Vagina (tissue), 2 donors: ENCODE measurements at regions not wholly inside any gene's neighbourhood (a gene's known extent, or its start where the extent isn't known, plus 50 kb on each side); places are given as distances from the start of the nearest gene placed in this dataset.

ENCODE experiments used
- DNase-seq, 2 donors: peaks; one replicate each; pipeline ENCODE4 v3.0.0-alpha.2; 2017; ENCODE audit errors: extremely low spot score in 2 of 2
- H3K27ac ChIP-seq: fragments of 200-600 bp; sonication (generic); one replicate; pipeline ENCODE4 v1.5.1; 2019
- H3K27me3 ChIP-seq: fragments of 200-600 bp; sonication (generic); one replicate; pipeline ENCODE4 v1.5.1; 2019
- H3K36me3 ChIP-seq, 2 donors: fragments of 200-600 bp; sonication (generic); one replicate each; pipeline ENCODE4 v1.5.1; 2017 to 2019
- H3K4me1 ChIP-seq: fragments of 200-600 bp; sonication (generic); one replicate; pipeline ENCODE4 v1.5.1; 2019
- H3K4me3 ChIP-seq, 2 donors: fragments of 200-600 bp; sonication (generic); 1 replicate in 1 of 2; 2 replicates in 1 of 2; pipeline ENCODE4 v1.5.1; 2016 to 2019
- H3K9me3 ChIP-seq: fragments of 200-600 bp; sonication (generic); one replicate; pipeline ENCODE4 v1.5.1; 2019
- CTCF ChIP-seq, 3 experiments: fragments of 450-650 bp in 2 of 3; fragments of 200-600 bp in 1 of 3; sonication (generic) in 1 of 3; IDR thresholded peaks; one replicate each; pipeline ENCODE4 v1.5.1; 2017 to 2019; ENCODE audit warnings: antibody characterized with exemption in 3 of 3, mild to moderate bottlenecking in 2 of 3, moderate library complexity in 2 of 3
- POLR2A ChIP-seq, 2 donors: fragments of 450-650 bp; IDR thresholded peaks; one replicate each; pipeline ENCODE4 v1.6.1; 2017; ENCODE audit warnings: antibody characterized with exemption in 2 of 2, mild to moderate bottlenecking in 2 of 2, moderate library complexity in 2 of 2
- POLR2AphosphoS5 ChIP-seq, 2 donors: sonication (generic); formaldehyde crosslinking; IDR thresholded peaks; one replicate each; pipeline ENCODE4 v1.9.0; 2017; ENCODE audit warnings: antibody characterized with exemption in 2 of 2, mild to moderate bottlenecking in 2 of 2, low read depth in 1 of 2; ENCODE audit not compliant: insufficient read depth in 1 of 2
- intact Hi-C: fragments of 100-400 bp; cut with DNase I; formaldehyde crosslinking; loops from one replicate; pipeline ENCODE4 v1.15.1; 2023

- no peak for TF ChIP-seq POLR2A (IDR thresholded peaks at IDR 0.05)
- no peaks in the 10 kb centered on the region for H3K9me3 ChIP-seq
- no peak for DNase-seq
- no peaks in the 10 kb centered on the region for H3K36me3 ChIP-seq
- H3K27ac ChIP-seq = no peak overlapping the region
- intact Hi-C loops = no loop called here
- no peak overlapping the region for H3K4me3 ChIP-seq
- peaks cover 8% of the 10 kb centered on the region for H3K4me1 ChIP-seq
- H3K27me3 ChIP-seq = no peaks in the 10 kb centered on the region
These were observed 82.5 kb downstream of the KCTD15 start for GRCh38 chr19:33878910-33879810.

GRCh38 chr19:33879818-33880575 is 83.3 kb downstream of the KCTD15 start:
- H3K4me1 ChIP-seq = peaks cover 9% of the 10 kb centered on the region

GRCh38 chr19:33883859-33884519 is 87.3 kb downstream of the KCTD15 start:
- Histone ChIP-seq H3K4me1 (peaks cover 9% of the 10 kb centered on the region), H3K36me3 (no peaks in the 10 kb centered on the region), H3K4me3 (peak overlapping the region in 1 of 2 donors; percentile 1), H3K27ac (no peak overlapping the region), H3K27me3 (no peaks in the 10 kb centered on the region), H3K9me3 (no peaks in the 10 kb centered on the region)
- intact Hi-C loops = no loop called here
- TF ChIP-seq CTCF (IDR thresholded peaks at IDR 0.05) = no peak
- TF ChIP-seq POLR2AphosphoS5 (IDR thresholded peaks at IDR 0.05; ENCODE audit: insufficient read depth in 1 of 2, low read depth in 1 of 2) = no peak
- no peak for TF ChIP-seq POLR2A (IDR thresholded peaks at IDR 0.05)
- no peak for DNase-seq

More at GRCh38 chr19:33879818-33880575, 83.3 kb downstream of the KCTD15 start:
- no peaks in the 10 kb centered on the region for H3K9me3 ChIP-seq
- H3K36me3 ChIP-seq = no peaks in the 10 kb centered on the region
- DNase-seq = no peak
- H3K27me3 ChIP-seq = no peaks in the 10 kb centered on the region
- TF ChIP-seq POLR2AphosphoS5 (IDR thresholded peaks at IDR 0.05; ENCODE audit: insufficient read depth in 1 of 2, low read depth in 1 of 2) (no peak), CTCF (IDR thresholded peaks at IDR 0.05) (no peak), POLR2A (IDR thresholded peaks at IDR 0.05) (no peak)
- no peak overlapping the region for H3K27ac ChIP-seq
- intact Hi-C loops = no loop called here
- H3K4me3 ChIP-seq = no peak overlapping the region

GRCh38 chr19:33885236-33885635 is 88.6 kb downstream of the KCTD15 start:
- no peak for DNase-seq
- Histone ChIP-seq H3K27me3 (no peaks in the 10 kb centered on the region), H3K36me3 (no peaks in the 10 kb centered on the region), H3K4me3 (no peak overlapping the region), H3K9me3 (no peaks in the 10 kb centered on the region), H3K4me1 (peaks cover 9% of the 10 kb centered on the region), H3K27ac (no peak overlapping the region)
- TF ChIP-seq POLR2AphosphoS5 (IDR thresholded peaks at IDR 0.05; ENCODE audit: insufficient read depth in 1 of 2, low read depth in 1 of 2) (no peak), POLR2A (IDR thresholded peaks at IDR 0.05) (no peak), CTCF (IDR thresholded peaks at IDR 0.05) (no peak)
- intact Hi-C loops = no loop called here

GRCh38 chr19:33887891-33888290 is 91.2 kb downstream of the KCTD15 start:
- H3K4me1 ChIP-seq = peaks cover 9% of the 10 kb centered on the region
- H3K27me3 ChIP-seq = no peaks in the 10 kb centered on the region
- no peak overlapping the region for H3K27ac ChIP-seq
- DNase-seq = no peak
- no peaks in the 10 kb centered on the region for H3K36me3 ChIP-seq
- intact Hi-C loops = no loop called here
- TF ChIP-seq POLR2A (IDR thresholded peaks at IDR 0.05) (no peak), POLR2AphosphoS5 (IDR thresholded peaks at IDR 0.05; ENCODE audit: insufficient read depth in 1 of 2, low read depth in 1 of 2) (no peak), CTCF (IDR thresholded peaks at IDR 0.05) (no peak)
- H3K4me3 ChIP-seq = no peak overlapping the region
- no peaks in the 10 kb centered on the region for H3K9me3 ChIP-seq
